ENCODE measurements at regions not wholly inside any gene's neighbourhood (a gene's known extent, or its start where the extent isn't known, plus 50 kb on each side); places are given as distances from the start of the nearest gene placed in this dataset.

- TF ChIP-seq, protein P1, sequence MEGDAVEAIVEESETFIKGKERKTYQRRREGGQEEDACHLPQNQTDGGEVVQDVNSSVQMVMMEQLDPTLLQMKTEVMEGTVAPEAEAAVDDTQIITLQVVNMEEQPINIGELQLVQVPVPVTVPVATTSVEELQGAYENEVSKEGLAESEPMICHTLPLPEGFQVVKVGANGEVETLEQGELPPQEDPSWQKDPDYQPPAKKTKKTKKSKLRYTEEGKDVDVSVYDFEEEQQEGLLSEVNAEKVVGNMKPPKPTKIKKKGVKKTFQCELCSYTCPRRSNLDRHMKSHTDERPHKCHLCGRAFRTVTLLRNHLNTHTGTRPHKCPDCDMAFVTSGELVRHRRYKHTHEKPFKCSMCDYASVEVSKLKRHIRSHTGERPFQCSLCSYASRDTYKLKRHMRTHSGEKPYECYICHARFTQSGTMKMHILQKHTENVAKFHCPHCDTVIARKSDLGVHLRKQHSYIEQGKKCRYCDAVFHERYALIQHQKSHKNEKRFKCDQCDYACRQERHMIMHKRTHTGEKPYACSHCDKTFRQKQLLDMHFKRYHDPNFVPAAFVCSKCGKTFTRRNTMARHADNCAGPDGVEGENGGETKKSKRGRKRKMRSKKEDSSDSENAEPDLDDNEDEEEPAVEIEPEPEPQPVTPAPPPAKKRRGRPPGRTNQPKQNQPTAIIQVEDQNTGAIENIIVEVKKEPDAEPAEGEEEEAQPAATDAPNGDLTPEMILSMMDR (IDR thresholded peaks at IDR 0.05 in 4 of 5, conservative IDR thresholded peaks at IDR 0.05 in 1 of 5) = no peak
- TF ChIP-seq POLR2A (IDR thresholded peaks at IDR 0.05) = no peak
Measured at GRCh38 chr18:3395466-3395865, 54.5 kb upstream of the TGIF1 start.
